ENCODE measurements at regions not wholly inside any gene's neighbourhood (a gene's known extent, or its start where the extent isn't known, plus 50 kb on each side); places are given as distances from the start of the nearest gene placed in this dataset.

- no peak overlapping the region for H3K23ac ChIP-seq (ENCODE audit: low read length)
- no peak overlapping the region for H3K4me3 ChIP-seq (ENCODE audit: low read length)
These were observed 266.4 kb upstream of the TBC1D5 start for GRCh38 chr3:18008706-18009368.

GRCh38 chr3:18007980-18008379 is 265.5 kb upstream of the TBC1D5 start:
- no peak overlapping the region for H2BK120ac ChIP-seq (ENCODE audit: low read depth, low read length)
- H3K36me3 ChIP-seq (ENCODE audit: control insufficient read depth, insufficient read depth, low read length), result no peaks in the 10 kb centered on the region
- no peak overlapping the region for H4K8ac ChIP-seq (ENCODE audit: low read depth, low read length)
- H3K79me1 ChIP-seq (ENCODE audit: low read length), result no peaks in the 10 kb centered on the region
- no peak overlapping the region for H3K9ac ChIP-seq (ENCODE audit: low read length)
- H3K4me1 ChIP-seq (ENCODE audit: control insufficient read depth, low read depth, low read length), result no peaks in the 10 kb centered on the region
- no CpG with 5 or more reads among the region's 1 CpG for WGBS (ENCODE audit: extremely low coverage, insufficient coverage, low lambda C conversion rate)
- no peak overlapping the region for H3K4me3 ChIP-seq (ENCODE audit: low read length)
- H2AK5ac ChIP-seq (ENCODE audit: low read length), result no peak overlapping the region
- H2BK5ac ChIP-seq (ENCODE audit: low read length), result no peak overlapping the region
- no peaks in the 10 kb centered on the region for H3K79me2 ChIP-seq (ENCODE audit: control insufficient read depth, insufficient read depth, low read length)
- no peak overlapping the region for H3K23ac ChIP-seq (ENCODE audit: low read length)
- no peak overlapping the region for H3K18ac ChIP-seq (ENCODE audit: low read length)
- H4K5ac ChIP-seq (ENCODE audit: low read length), result no peak overlapping the region
- DNase-seq, result no peak
- no peak overlapping the region for H3K4ac ChIP-seq (ENCODE audit: low read depth, low read length)
- no peak overlapping the region for H3K4me2 ChIP-seq (ENCODE audit: low read length)
- no peaks in the 10 kb centered on the region for H3K27me3 ChIP-seq (ENCODE audit: insufficient read depth, low read length, poor library complexity)
- no peak overlapping the region for H3K56ac ChIP-seq (ENCODE audit: low read length)
- H3K27ac ChIP-seq (ENCODE audit: low read depth, low read length), result no peak overlapping the region
- H2BK15ac ChIP-seq (replicated peaks; ENCODE audit: low read depth), result no peak overlapping the region

More at GRCh38 chr3:18008706-18009368, 266.4 kb upstream of the TBC1D5 start:
- no peak overlapping the region for H3K4ac ChIP-seq (ENCODE audit: low read depth, low read length)
- H3K27ac ChIP-seq (ENCODE audit: low read depth, low read length), result no peak overlapping the region
- no peak for DNase-seq
- no peak overlapping the region for H2BK15ac ChIP-seq (replicated peaks; ENCODE audit: low read depth)
- H2AK5ac ChIP-seq (ENCODE audit: low read length), result no peak overlapping the region
- no peak overlapping the region for H3K56ac ChIP-seq (ENCODE audit: low read length)
- H2BK120ac ChIP-seq (ENCODE audit: low read depth, low read length), result no peak overlapping the region
- no peak overlapping the region for H3K4me2 ChIP-seq (ENCODE audit: low read length)
- no peaks in the 10 kb centered on the region for H3K27me3 ChIP-seq (ENCODE audit: insufficient read depth, low read length, poor library complexity)
- H4K5ac ChIP-seq (ENCODE audit: low read length), result no peak overlapping the region
- H3K18ac ChIP-seq (ENCODE audit: low read length), result no peak overlapping the region
- H3K79me1 ChIP-seq (ENCODE audit: low read length), result no peaks in the 10 kb centered on the region
- no CpG with 5 or more reads among the region's 5 CpGs for WGBS (ENCODE audit: extremely low coverage, insufficient coverage, low lambda C conversion rate)
- no peak overlapping the region for H4K8ac ChIP-seq (ENCODE audit: low read depth, low read length)
- no peaks in the 10 kb centered on the region for H3K36me3 ChIP-seq (ENCODE audit: control insufficient read depth, insufficient read depth, low read length)
- no peaks in the 10 kb centered on the region for H3K4me1 ChIP-seq (ENCODE audit: control insufficient read depth, low read depth, low read length)
- no peak overlapping the region for H2BK5ac ChIP-seq (ENCODE audit: low read length)
- no peaks in the 10 kb centered on the region for H3K79me2 ChIP-seq (ENCODE audit: control insufficient read depth, insufficient read depth, low read length)
- H3K9ac ChIP-seq (ENCODE audit: low read length), result no peak overlapping the region

GRCh38 chr3:17995769-17996168 is 253.3 kb upstream of the TBC1D5 start:
- H3K9ac ChIP-seq (ENCODE audit: low read length), result no peak overlapping the region
- H3K4me1 ChIP-seq (ENCODE audit: control insufficient read depth, low read depth, low read length), result no peaks in the 10 kb centered on the region
- H3K27ac ChIP-seq (ENCODE audit: low read depth, low read length), result no peak overlapping the region
- no peaks in the 10 kb centered on the region for H3K79me1 ChIP-seq (ENCODE audit: low read length)
- H3K4me2 ChIP-seq (ENCODE audit: low read length), result no peak overlapping the region
- no peak overlapping the region for H3K23ac ChIP-seq (ENCODE audit: low read length)
- H4K5ac ChIP-seq (ENCODE audit: low read length), result no peak overlapping the region
- no peak overlapping the region for H3K4me3 ChIP-seq (ENCODE audit: low read length)
- H3K56ac ChIP-seq (ENCODE audit: low read length), result no peak overlapping the region
- H3K36me3 ChIP-seq (ENCODE audit: control insufficient read depth, insufficient read depth, low read length), result no peaks in the 10 kb centered on the region
- no peak overlapping the region for H2BK120ac ChIP-seq (ENCODE audit: low read depth, low read length)
- H2BK15ac ChIP-seq (replicated peaks; ENCODE audit: low read depth), result no peak overlapping the region
- no peak overlapping the region for H3K4ac ChIP-seq (ENCODE audit: low read depth, low read length)
- H4K8ac ChIP-seq (ENCODE audit: low read depth, low read length), result no peak overlapping the region
- H2BK5ac ChIP-seq (ENCODE audit: low read length), result no peak overlapping the region
- H2AK5ac ChIP-seq (ENCODE audit: low read length), result no peak overlapping the region
- H3K27me3 ChIP-seq (ENCODE audit: insufficient read depth, low read length, poor library complexity), result no peaks in the 10 kb centered on the region
- no peak for DNase-seq
- no peak overlapping the region for H3K18ac ChIP-seq (ENCODE audit: low read length)
- H3K79me2 ChIP-seq (ENCODE audit: control insufficient read depth, insufficient read depth, low read length), result no peaks in the 10 kb centered on the region

GRCh38 chr3:17994167-17994566 is 251.7 kb upstream of the TBC1D5 start:
- Histone ChIP-seq H3K4me2 (ENCODE audit: low read length) (no peak overlapping the region), H3K9ac (ENCODE audit: low read length) (no peak overlapping the region), H2AK5ac (ENCODE audit: low read length) (no peak overlapping the region), H3K79me2 (ENCODE audit: control insufficient read depth, insufficient read depth, low read length) (no peaks in the 10 kb centered on the region), H3K36me3 (ENCODE audit: control insufficient read depth, insufficient read depth, low read length) (no peaks in the 10 kb centered on the region), H3K18ac (ENCODE audit: low read length) (no peak overlapping the region), H3K4me3 (ENCODE audit: low read length) (no peak overlapping the region), H3K27me3 (ENCODE audit: insufficient read depth, low read length, poor library complexity) (no peaks in the 10 kb centered on the region), H2BK5ac (ENCODE audit: low read length) (no peak overlapping the region), H3K79me1 (ENCODE audit: low read length) (no peaks in the 10 kb centered on the region), H3K56ac (ENCODE audit: low read length) (no peak overlapping the region), H2BK15ac (replicated peaks; ENCODE audit: low read depth) (no peak overlapping the region), H4K5ac (ENCODE audit: low read length) (no peak overlapping the region), H3K27ac (ENCODE audit: low read depth, low read length) (no peak overlapping the region), H3K23ac (ENCODE audit: low read length) (no peak overlapping the region), H3K4me1 (ENCODE audit: control insufficient read depth, low read depth, low read length) (no peaks in the 10 kb centered on the region), H2BK120ac (ENCODE audit: low read depth, low read length) (no peak overlapping the region), H3K4ac (ENCODE audit: low read depth, low read length) (no peak overlapping the region), H4K8ac (ENCODE audit: low read depth, low read length) (no peak overlapping the region)
- no CpG with 5 or more reads among the region's 7 CpGs for WGBS (ENCODE audit: extremely low coverage, insufficient coverage, low lambda C conversion rate)
- no peak for DNase-seq

GRCh38 chr3:17990390-17990789 is 248.0 kb upstream of the TBC1D5 start:
- no CpG with 5 or more reads among the region's 1 CpG for WGBS (ENCODE audit: extremely low coverage, insufficient coverage, low lambda C conversion rate)
- Histone ChIP-seq H2BK15ac (replicated peaks; ENCODE audit: low read depth) (no peak overlapping the region), H3K9ac (ENCODE audit: low read length) (no peak overlapping the region), H3K79me2 (ENCODE audit: control insufficient read depth, insufficient read depth, low read length) (no peaks in the 10 kb centered on the region), H4K8ac (ENCODE audit: low read depth, low read length) (no peak overlapping the region), H3K4me2 (ENCODE audit: low read length) (no peak overlapping the region), H2BK5ac (ENCODE audit: low read length) (no peak overlapping the region), H3K27ac (ENCODE audit: low read depth, low read length) (no peak overlapping the region), H3K56ac (ENCODE audit: low read length) (no peak overlapping the region), H3K4me1 (ENCODE audit: control insufficient read depth, low read depth, low read length) (no peaks in the 10 kb centered on the region), H3K36me3 (ENCODE audit: control insufficient read depth, insufficient read depth, low read length) (no peaks in the 10 kb centered on the region), H3K23ac (ENCODE audit: low read length) (no peak overlapping the region), H3K18ac (ENCODE audit: low read length) (no peak overlapping the region), H4K5ac (ENCODE audit: low read length) (no peak overlapping the region), H2AK5ac (ENCODE audit: low read length) (no peak overlapping the region), H3K27me3 (ENCODE audit: insufficient read depth, low read length, poor library complexity) (no peaks in the 10 kb centered on the region), H3K79me1 (ENCODE audit: low read length) (no peaks in the 10 kb centered on the region), H2BK120ac (ENCODE audit: low read depth, low read length) (no peak overlapping the region), H3K4ac (ENCODE audit: low read depth, low read length) (no peak overlapping the region), H3K4me3 (ENCODE audit: low read length) (no peak overlapping the region)
- no peak for DNase-seq

GRCh38 chr3:17986348-17986816 is 244.0 kb upstream of the TBC1D5 start:
- Histone ChIP-seq H2BK15ac (replicated peaks; ENCODE audit: low read depth) (peak overlapping the region; percentile 45), H3K18ac (ENCODE audit: low read length) (no peak overlapping the region), H3K27ac (ENCODE audit: low read depth, low read length) (no peak overlapping the region), H3K23ac (ENCODE audit: low read length) (no peak overlapping the region), H3K56ac (ENCODE audit: low read length) (no peak overlapping the region), H3K27me3 (ENCODE audit: insufficient read depth, low read length, poor library complexity) (no peaks in the 10 kb centered on the region), H2BK120ac (ENCODE audit: low read depth, low read length) (no peak overlapping the region), H3K4me1 (ENCODE audit: control insufficient read depth, low read depth, low read length) (no peaks in the 10 kb centered on the region), H3K79me1 (ENCODE audit: low read length) (no peaks in the 10 kb centered on the region), H3K4ac (ENCODE audit: low read depth, low read length) (no peak overlapping the region), H2BK5ac (ENCODE audit: low read length) (no peak overlapping the region), H4K8ac (ENCODE audit: low read depth, low read length) (no peak overlapping the region), H2AK5ac (ENCODE audit: low read length) (no peak overlapping the region), H3K9ac (ENCODE audit: low read length) (no peak overlapping the region), H4K5ac (ENCODE audit: low read length) (no peak overlapping the region), H3K36me3 (ENCODE audit: control insufficient read depth, insufficient read depth, low read length) (no peaks in the 10 kb centered on the region), H3K4me2 (ENCODE audit: low read length) (no peak overlapping the region), H3K4me3 (ENCODE audit: low read length) (no peak overlapping the region), H3K79me2 (ENCODE audit: control insufficient read depth, insufficient read depth, low read length) (no peaks in the 10 kb centered on the region)
- DNase-seq, result no peak
- WGBS (ENCODE audit: extremely low coverage, insufficient coverage, low lambda C conversion rate), result no CpG with 5 or more reads among the region's 2 CpGs
